GM18909 (cell line): ENCODE measurements at regions not wholly inside any gene's neighbourhood (a gene's known extent, or its start where the extent isn't known, plus 50 kb on each side); places are given as distances from the start of the nearest gene placed in this dataset.
"Not testable (repeated sequence)": the region's sequence is repeated elsewhere in the genome, so short reads cannot be mapped to it uniquely, and the experiment has no call there.

Experiments
- ATAC-seq: cut with Tn5 transposase; IDR thresholded peaks from one replicate; pipeline ENCODE4 v1.9.1; 2021; ENCODE audit warnings: mild to moderate bottlenecking; ENCODE audit not compliant: unreplicated experiment, poor library complexity

DNA sequence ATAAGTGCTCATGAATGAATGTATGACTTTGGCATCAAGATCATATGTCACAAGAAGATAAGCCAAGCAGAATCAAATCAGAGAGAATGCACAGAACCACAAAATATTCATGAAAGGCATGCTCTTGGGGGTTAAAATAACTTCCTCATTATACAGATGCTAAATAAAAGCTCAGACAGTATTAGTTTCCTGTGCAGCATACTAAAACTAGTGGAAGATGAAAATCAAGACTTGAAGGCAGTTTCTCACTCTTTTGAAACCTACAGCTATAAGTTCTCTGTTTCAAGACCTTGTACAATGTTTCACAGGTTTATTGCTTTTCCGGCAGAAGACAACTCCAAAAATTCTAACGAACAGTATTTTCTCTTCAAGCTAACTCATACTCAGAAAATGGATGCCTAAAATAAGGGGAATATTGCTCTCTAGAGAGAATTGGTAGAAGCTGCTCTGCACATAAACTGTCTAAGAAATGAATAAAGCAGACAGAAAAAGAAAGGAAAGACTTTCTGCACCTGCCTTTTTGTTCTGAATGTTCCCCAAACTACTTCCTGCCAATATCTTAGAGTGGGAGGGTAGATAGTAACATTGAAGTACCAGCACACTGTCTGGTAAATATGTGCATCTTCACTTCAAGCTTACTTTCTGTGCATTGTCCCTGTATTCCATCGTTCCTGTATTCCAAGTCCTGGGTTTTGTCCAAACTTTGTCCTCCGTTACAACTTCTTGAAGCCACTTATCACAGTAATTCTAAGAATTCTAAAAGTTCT lies 639.4 kb upstream of the FAT3 start:
- no peak for ATAC-seq

DNA sequence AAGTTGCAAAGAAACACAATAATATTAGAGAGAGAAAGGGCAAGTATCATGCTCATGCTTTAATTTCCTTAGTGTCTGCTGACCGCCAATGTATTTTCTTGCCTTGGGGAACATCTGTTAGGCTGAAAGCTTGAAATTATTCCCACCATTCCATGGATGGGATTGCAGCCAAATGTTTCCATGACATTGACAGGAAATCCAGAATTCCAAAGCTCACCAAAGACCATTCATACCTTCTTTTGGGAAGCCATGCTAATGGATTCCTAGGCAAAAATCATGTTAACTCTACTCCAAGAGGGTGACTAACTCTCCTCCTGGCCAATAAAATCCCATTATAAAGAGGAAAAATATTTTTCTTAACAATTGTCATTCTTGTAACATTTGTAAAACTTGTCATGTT lies 661.4 kb upstream of the FAT3 start:
- ATAC-seq, result no peak

DNA sequence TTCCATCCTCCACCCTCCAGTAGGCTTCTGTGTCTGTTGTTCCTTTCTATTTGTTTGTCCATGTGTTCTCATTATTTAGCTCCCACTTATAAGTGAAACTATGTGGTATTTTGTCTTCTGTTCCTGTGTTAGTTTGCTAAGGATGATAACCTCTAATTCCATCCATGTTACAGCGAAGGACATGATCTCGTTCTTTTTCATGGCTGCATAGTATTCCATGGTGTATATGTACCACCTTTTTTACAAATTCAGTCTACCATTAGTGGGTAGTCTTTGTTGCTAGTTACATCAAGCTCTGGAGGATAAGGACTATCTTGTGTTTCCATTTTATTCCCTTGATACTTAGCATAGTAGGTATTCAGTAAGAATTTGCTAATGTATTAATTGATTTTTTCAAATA lies 664.2 kb upstream of the FAT3 start:
- no peak for ATAC-seq

DNA sequence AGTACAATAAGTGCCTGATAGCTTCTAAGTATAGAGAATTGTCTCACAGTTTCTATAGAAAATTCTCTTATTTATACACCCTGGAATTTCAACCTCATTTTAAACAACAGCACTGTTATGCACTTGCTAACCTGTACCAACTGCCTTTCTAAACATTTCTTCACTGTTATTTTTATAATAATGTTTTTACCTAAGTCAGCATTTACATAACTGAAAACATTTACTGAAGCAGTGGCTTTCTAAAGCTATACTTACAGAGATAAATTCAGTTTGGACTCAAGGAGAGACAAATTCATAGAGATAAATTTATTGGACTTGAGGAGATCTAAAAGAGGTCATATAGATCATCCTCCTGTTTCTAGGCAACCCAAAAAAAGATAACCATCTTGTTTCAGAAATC lies 686.6 kb upstream of the FAT3 start:
- ATAC-seq, result no peak

DNA sequence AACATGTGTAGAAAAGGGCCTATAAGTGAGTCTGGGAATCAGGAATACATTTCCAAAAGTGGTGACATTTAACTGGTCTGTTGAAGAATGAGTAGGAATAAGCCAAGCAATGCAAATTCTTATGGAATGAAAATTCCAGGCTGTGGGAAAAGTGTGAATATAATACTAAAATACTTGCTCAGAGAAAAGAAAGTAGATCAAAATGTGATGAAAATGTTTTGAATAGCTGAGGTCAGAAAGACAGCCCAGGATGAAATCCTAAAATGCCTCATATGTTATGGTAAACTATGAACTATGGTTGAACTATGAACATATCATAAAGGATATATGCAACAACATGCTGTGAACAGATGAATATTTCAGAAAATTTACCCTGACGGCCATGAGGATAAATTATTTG lies 688.3 kb upstream of the FAT3 start:
- ATAC-seq, result no peak

DNA sequence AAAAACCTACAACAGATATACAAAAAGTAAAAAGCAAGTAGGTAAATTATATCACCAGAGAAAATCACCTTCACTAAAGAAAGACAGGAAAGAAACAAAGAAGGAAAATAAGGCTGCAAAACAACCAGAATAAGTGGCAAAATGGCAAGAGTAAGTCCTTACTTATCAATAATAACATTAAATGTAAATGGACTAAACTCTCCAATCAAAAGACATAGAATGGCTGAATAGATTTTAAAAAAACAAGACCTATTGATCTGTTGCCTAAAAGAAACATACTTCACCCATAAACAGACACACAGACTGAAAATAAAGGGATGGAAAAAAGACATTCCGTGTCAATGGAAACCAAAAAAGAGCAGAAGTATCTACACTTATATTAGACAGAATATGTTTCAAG lies 695.7 kb upstream of the FAT3 start:
- no peak for ATAC-seq

DNA sequence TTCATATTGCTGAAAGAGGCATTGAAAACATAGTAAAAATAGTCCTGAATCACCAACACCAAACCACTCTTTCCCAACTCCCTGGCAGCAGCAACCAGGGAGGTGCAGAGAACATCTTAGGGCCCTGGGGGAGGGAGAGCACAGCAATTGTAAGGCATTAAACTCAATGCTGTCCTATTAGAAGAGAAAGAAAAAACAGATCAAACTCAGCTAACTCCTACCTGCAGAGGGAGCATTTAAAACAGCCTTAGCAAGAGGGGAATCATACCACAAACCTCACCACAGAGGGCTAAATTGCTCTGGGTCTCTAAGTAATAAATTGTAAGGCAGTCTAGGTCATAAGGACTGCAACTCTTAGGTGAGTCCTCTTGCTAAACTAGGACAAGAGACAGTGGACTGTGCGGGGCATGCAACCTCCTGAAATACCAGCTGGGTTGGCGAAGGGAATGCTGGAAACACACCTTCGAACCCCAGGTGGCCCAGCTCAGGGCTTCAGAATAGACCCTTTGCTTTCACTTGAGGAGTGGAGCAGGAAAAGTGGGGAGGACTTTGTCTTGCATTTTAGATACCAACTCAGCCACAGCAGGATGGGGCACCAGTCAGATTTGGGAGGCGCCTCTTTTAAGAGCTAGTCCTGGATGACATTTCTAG lies 697.1 kb upstream of the FAT3 start:
- ATAC-seq, result no peak

DNA sequence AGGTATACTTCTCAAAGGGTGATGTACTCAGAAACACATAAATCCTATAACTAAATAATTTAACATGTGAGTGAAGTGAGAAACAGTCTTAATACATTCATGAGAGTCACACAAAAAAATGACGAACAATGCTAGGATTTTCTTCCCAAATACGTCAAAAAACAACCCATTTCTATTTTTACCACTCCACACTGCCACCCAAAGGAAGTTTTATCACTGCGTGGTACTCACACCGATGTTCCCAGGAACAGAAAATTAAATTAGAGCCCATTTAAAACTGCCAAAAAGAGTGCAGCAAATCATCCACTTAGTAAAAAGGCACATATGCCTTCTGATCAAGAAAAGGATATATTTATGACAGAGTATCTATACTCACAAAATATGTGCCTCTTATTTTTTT lies 710.9 kb upstream of the FAT3 start:
- no peak for ATAC-seq

DNA sequence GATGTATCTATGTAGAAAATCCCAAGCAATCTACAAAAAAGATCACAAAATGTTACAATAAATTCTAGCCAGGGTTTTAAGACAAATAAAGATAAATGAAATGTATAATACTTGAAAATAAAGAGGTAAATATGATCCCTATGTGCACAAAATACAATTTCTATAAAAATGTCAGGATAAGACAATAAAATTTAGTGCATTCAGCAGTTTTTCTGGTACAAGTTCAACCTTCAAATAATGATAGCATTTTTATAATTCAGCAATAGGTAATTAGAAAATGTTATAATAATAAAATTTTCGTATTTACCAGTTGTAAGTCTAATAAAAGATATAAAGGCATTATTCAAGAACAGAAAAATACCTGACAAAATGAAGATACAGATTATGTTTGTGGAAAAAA lies 726.8 kb upstream of the FAT3 start:
- ATAC-seq, result no peak

DNA sequence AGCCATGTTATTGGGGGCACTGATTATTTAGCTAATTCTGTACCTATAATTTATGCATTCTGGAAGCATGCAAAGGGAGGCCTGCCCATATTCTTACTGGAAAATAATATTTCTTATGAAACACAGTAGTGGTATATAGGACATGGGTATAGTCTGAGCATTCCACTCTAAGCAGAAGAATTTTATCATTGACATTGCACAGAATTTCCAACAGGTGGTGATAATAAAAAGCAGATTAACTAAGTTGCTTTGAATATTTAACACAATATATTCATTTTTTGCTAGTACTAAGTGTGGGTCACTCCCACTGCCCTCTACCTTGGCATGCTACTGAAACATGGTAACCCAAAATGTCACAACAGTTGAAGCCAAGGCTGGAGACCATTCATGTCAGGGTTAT lies 728.8 kb upstream of the FAT3 start:
- no peak for ATAC-seq

DNA sequence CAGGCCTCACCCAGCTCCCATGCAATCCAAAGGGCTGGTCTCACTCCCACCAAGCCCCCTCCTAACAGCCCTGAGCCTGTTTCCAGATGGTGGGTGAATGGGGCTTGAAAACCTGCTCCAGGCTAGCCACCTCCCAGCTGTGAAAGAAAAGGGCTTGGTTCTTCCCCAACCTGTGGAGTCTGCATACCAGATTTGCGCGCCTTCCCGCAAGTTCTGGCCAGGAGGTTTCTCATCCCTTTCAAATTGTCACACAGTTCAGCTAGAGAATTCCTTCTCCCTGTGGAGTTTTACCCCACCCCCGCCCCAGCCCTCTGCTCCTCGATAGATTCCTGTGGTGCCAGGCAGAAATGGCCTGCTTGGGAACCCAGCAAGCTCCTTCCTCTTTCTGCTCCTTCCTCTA lies 734.6 kb upstream of the FAT3 start:
- ATAC-seq, result no peak

DNA sequence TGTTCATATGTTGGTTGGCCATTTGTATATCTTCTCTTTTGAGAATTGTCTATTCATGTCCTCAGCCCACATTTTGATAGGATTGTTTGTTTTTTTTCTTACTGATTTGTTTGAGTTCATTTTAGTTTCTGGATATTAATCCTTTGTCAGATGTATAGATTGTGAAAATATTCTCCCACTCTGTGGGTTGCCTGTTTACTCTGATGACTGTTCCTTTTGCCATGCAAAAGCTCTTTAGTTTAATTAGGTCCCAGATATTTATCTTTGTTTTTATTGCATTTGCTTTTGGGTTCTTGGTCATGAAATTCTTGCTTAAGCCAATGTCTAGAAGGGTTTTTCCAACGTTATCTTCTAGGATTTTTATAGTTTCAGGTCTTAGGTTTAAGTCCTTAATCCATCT lies 740.7 kb upstream of the FAT3 start:
- not testable (repeated sequence) for ATAC-seq

DNA sequence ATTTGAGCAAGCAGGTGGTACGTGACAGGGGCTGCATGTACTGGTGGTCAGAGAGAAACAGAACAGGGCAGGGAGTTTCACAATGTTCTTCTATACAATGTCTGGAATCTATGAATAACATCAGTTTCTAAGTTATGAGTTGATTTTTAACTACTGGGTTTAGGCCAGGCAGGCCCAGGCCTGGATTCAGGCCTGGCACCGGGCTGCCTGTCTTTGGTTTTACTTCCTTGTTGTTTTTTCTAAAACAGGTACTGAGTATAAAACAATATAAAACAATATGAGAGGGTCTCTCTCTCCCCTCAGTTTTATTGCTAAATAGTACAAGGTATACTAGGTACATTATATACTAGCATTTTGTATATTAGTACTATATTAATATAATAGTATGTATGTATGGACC lies 742.7 kb upstream of the FAT3 start:
- not testable (repeated sequence) for ATAC-seq

DNA sequence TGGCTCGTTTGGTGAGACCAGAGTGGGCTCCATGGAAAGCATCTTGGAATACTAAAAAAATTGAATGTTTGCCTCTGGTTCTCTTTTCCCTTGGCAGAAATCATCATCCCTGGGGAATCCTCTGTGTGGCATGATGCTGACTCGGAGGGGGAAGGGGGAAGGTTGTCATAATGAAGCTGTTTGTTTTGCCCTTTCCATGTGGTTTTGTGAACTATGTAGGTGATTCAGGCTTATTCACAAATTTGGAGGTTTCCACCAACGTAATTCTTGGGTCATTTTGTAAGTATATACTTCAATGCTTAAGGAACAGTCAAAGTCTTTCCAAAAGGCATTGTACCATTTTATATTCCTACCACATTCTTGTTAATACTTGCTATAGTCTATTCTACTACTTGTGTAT lies 754.0 kb upstream of the FAT3 start:
- no peak for ATAC-seq

DNA sequence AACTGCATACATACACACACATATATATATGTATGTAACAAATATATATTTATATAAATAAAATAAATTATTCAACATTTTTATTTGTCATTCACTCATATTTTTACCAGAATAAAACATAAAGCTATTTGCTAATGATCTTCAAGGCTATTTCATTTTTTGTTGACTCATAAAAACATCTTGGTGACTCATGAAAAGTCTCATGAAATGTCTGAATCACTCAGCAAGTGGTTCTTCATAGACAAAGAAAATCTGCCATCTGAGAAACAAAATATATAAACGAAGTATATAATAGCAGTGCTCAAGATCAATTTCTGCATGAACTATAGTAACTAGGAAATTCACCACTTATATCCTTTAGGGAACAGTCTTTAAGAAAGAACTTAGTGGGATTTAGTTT lies 764.8 kb upstream of the FAT3 start:
- no peak for ATAC-seq

DNA sequence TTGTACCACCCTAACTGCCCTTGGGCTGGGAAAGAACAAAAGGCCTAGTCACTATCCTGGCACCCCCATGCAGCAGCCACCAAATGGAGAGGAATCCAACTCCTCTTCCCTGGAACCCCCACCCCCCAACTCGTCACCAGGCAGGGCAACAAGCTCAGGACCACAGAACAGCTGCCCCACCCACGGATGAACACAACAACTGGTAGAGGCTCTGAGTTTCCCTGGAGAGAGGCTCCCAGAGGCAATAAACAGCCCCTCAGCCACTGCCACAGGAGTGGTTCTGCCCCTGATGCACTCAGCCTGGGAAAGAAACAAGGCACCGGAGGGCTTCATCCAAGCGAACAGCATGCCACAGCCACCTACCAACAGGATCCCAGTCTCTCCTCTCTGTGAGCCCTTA lies 778.4 kb upstream of the FAT3 start:
- ATAC-seq, result no peak

DNA sequence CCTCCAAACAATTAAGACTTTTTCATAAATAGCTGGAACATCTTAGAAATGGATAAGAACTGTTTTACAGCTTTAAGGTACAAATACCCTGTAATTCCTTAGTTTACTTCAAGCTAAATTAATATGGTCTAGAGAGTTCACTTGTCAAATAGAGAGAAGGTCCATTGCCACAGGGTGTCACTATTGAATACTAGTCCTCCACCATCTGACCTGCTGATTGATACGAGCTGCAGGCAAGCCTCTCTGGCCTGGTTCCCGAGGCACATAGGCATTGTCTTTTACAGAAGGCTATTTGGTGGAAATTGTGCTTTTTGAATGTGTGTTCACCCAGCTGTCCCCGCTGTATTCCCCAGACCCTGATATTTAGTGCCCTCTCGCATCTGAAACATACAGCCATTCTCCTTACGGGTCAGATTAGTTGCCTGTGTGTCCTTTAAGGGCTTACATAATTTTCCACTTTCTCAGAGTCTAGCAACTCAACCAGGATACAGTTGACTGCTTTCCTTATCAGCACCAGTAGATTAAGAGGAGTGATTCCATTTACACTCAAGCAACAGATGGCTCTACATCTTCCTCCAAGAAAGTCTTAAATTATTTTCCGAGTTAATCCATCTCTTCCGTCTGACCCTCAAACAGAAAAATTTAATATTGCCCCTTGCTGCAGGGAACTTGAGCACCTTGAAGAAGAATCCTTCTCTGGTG lies 788.8 kb upstream of the FAT3 start:
- no peak for ATAC-seq

DNA sequence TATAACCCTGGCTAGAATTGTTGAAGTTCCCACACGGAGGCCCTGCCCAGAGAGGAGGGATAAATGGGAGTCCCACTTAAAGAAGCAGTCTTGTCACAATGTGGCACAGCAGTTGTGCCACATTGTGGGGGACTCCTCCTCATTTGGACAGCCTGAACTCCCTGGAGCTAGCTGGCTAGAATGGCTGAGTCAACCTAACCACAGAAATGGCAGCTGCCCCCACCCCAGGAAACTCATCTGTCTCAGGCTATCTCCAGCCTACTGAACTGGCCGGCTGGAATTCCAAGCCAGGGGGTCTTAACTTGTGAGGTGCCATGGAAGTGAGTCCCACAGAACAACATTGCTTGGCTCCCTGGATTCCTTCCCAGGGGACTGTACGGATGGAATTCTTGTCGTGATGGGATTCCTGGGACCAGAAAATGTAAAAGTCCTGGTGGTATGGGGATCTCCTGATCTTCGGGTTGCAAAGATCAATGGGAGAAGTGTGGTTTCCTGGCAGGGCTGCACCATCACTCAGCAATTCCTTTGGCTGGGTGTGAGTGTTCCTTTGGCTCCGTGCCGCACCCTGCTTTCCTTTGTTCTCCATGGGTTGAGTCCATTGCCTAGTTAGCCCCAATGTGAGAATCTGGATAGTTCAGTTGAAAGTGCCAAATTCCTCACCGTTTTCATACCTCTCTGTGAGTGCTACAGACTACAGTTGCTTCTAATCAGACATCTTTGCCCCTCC lies 791.2 kb upstream of the FAT3 start:
- ATAC-seq, result no peak

DNA sequence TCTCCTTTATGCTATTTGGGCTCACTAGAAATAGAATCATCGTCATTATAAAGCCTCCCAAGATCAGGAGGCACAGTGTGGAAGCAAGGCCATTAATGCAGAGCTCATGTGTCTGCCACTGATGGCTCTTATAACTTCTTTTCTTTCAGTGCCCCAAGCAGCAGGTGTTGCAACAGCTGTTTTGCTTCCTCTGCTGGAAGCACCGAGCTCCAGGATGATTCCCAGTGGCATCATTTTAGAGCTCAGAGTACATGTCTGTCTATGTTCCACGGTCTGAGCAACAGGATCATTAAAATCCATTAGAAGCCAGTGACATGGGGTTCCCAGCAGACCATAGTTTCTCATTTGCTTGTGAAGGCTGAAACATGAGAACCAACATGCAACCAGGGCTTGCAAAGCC lies 803.0 kb upstream of the FAT3 start:
- no peak for ATAC-seq

DNA sequence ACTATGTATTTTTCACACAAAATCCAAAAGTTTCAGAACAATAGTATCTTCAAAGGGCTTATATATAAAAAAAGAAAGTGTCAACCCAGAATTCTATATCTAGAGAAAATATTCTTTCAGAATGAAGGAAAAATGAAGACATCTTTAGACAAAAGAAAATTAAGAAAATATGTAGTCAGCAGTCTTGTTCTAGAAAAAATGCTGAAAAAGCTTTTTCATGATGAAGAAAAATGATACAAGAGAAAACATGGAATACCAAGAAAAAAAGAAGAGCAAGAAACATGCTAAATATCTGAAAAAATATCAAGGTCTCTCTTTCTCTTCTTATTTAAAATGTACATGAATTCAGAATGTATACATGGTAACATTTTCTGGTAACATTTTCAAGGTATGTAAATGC lies 816.8 kb upstream of the FAT3 start:
- no peak for ATAC-seq

DNA sequence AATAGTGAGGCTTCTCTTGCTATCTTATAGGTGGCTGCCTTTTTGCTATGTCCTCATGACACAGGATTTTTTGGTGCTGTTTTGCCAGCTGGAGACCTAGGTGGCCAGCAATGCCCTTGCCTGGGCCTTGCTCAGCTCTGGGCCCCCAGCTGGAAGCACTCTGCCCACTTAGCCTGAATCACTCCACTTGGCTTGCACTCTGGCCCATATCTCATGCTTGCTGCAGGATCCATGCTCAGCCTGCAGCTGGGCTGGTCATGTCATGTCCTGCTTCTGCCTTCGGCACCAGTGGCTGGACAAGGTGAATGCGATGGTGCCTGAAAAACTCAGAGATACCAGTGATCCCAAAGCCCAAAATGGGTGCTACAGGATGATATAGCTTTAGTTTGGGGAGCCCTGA lies 818.6 kb upstream of the FAT3 start:
- ATAC-seq, result no peak
